Embryonic facial prominence (tissue), 1 donor: ENCODE measurements at regions not wholly inside any gene's neighbourhood (a gene's known extent, or its start where the extent isn't known, plus 50 kb on each side); places are given as distances from the start of the nearest gene placed in this dataset.
"Not testable (repeated sequence)": the region's sequence is repeated elsewhere in the genome, so short reads cannot be mapped to it uniquely, and the experiment has no call there.

Experiments used
- DNase-seq: peaks from one replicate; pipeline ENCODE4 v3.0.0-alpha.2; 2016; ENCODE audit errors: extremely low spot score

DNA sequence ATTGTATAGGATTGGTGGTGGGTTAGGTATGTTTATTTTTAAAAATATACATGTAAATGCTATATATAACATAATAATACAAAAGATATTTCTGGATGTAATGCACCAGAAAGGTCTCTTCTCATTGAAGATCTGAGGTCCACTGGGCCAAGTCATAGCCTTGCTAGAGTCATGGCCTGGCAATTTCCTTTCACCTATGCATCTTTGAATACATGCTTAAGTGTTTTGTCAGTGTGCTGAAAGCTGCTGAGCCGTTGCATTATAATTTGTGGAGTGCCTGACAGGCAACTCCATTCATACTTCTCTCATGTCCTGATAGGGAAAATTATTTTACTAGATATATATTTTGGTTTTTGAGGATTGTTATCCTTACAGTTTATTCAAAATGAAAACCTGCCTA, 410.2 kb upstream of the CT83 start:
- DNase-seq, result no peak

DNA sequence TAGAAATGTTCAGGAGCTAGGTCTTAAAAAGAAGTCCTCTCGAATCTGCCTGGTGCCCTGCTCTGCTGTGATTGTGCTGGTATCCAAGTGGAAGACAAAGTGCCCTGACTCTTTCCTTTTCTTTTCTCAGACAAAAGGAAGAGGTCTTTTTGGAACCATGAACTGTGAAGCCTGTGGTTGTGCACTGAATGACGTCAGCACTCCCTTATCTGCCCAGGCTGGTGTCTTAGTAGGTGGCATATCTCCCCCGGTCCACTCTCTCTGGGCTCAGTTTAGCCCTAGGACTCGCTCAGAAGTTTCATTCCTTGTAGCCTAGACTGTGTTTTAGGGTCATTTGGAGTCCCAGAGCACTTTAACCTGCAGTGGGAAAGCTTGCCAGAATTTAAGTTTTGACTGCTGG, 400.3 kb upstream of the CT83 start:
- DNase-seq, result no peak

DNA sequence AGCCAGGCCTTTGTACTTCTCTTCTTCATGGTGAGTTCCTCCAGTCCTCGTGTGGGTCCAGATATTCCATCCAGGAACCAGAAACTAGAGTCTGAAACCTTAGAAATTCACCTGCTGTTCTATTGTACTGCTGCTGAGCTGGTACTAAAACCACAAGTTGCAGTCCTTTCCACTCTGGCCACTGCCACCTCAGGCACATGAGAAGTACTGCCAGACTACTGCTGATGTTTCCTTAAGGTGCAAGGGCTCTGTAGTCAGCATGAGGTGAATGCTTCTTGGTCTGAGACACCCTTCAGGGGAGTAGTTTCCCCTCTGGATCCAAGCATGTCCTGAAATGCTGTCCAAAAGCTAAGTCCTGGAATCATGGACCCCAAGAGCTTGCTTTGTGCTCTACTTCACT, 399.6 kb upstream of the CT83 start:
- DNase-seq, result no peak

DNA sequence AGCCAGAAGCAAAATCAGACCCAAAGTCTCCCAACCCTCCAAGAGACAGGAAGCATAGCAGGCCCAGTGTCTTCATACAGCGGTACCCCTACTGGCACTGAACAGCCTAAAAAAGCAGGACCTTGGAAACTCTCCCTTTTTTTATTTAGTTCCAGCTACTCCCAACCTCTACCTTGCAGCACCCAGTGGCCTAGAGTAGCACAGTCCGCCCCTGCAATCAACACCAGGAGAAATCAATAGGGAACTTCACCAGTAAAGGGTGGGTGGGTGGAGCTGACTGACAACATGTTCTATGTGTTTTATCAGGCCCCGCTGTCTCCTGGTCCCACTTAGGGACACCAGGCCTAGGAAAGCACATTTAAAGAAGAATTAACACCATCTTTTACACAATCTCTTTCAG, 378.5 kb upstream of the CT83 start:
- no peak for DNase-seq

DNA sequence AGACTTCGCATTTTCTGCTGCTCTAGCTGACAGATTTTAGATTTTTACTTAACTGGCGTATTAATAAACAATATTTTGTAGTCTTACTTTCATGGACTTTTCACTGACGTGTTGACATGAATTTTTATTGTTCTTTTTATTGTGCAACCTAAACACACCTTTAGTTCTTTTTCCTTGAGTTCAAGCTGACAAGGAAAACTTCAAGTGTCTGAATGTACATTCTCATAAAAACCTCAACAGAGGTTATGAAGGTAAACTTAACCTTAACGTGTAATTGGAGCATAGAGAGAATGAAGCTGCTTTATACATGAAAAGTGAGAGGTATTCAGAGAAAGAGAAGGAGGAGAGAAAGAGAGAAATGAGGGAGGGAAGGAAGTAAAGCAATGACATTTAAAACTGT, 364.3 kb upstream of the CT83 start:
- DNase-seq, result no peak

DNA sequence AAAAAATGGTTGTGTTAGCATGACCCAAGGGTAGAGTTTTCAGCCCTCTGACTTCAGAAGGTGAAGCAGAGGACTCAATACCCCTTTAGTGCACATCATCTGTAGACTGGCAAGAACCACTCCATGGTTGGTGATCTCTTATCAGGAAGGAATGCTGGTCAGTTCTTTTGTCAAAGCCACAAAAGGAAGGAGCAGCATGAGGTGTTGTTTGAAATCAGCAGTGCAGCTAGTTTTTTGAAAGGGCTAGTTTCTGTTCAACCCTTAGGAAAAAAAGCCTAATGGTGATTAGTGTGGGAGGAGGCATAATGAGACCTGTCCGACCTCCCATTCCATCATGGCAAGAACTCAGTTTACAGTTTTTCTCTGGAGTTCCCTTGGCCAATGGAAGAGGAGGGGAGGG, 362.0 kb upstream of the CT83 start:
- DNase-seq, result no peak

DNA sequence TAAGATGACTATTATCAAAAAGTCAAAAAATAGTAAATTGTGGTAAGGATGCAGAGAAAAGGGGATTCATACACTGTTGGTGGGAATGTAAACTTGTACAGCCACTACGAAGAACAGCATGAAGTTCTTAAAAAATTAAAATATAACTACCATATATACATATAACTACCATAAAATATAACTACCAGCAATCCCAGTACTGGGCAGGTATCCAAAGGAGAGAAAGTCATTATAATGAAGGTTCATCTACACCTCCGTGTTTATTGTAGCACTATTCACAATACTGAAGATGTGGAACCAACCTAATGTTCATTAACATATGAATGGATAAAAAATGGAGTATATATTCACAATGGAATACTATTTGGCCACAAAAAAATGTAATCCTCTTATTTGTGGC, 360.9 kb upstream of the CT83 start:
- DNase-seq, result no peak

DNA sequence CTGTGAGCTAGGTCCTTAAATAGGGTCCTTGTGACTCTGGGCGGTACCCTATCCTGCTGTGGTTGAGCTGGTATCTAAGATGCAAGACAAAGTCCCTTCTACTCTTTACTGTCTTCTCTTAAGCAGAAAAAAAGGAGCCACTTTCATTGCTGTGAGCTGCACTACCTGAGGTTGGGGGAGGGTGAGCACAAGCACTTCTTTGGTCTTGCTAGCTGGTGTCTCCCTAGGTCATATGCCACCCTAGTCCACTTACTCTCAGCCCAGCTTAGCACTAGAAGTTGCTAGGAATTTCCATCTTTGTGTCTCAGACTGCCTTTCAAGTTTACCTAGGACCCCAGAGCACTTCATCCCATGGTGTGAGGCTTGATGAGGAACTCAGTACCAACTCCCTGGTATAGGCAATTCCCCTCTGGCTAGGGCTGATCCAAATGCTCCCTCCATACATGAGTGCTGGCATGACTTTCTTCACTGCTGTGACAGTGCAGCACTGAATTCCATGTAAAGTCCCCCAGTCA, 343.6 kb upstream of the CT83 start:
- DNase-seq, result no peak

DNA sequence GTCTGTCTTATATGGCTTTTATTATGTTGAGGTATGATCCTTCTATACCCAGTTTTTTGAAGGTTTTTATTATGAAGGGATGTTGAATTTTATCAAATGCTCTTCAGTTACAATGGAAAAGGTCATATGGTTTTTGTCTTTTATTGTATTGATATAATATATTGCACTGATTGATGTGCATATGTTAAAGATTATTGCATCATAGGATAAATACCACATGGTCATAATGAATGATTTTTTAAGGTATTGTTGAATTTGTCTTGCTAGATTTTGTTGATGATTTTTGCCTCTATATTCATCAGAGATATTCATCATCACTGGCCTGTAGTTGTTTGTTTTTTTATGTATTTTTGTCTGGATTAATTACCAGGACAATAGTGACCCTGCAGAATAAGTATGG, 339.2 kb upstream of the CT83 start:
- DNase-seq, result no peak

DNA sequence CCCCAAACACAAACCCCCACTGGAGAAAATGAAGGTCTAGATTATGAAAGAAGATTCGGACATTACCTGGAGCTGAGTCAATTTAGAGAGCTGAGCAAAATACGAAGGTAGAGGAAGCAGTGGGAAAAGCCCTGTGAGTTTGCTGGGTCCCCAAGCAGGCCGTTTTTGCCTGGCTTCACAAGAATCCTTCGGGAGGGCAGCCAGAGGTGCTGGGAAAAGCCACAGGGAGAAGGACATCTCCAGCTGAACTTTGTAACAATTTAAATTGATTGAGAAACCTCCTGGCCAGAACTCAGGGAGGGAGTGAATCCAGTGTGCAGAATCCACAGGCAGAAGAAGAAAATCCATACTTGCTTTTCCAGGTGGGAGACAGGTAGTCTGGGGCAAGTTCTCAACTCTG, 319.1 kb upstream of the CT83 start:
- no peak for DNase-seq

DNA sequence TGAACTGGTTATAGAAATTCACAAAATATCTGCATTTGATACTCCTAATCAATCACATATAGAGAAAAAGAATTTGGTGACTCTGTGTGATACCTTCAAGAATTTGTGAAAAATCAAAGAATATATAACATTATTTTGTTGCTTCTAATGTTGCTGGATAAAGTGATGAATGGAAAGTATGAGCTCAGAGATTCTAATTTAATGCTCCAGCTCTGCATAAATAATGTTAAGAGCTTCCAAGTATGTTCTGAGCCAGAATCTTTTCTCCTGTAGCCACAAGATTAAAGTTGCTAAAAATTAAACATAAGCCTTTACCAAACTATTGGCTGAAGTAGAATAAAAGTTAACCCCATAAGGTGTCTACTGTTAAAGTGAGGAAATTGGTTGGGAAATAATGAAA, 294.7 kb upstream of the CT83 start:
- no peak for DNase-seq

DNA sequence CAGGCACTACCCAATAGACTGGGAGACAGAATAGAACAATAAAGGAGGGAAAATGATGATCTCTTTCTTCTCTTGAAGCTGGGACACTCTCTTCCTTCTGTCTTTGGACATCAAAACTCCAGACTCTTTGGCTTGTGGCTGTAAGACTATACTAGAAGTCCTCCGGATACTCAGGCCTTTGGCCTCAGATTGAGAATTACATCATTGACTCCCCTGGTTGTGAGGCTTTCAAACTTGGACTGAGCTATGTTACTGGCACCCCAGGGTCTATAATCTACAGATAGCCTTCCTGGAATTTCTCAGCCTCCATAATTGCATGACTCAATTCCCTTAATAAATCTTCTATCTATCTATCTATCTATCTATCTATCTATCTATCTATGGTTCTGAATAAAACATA, 294.2 kb upstream of the CT83 start:
- DNase-seq, result no peak

DNA sequence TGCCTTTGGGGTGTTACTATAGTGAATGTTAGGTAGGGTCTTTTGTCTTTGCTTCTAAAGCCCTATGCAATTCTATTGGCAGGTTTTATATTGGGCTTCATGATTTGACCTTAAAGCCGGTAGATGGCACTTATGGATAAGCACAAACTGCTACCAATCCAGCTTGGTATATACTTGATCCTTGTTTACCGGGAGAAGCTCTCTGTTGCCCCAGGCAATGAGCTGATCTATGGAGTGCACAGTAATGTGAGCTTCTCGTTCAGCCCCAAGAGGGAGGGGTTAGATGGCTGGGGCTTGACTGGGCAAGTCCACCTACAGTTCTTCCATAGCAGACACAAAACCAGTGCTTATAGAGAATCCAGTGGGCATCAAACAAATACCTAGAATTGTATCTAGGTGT, 287.2 kb upstream of the CT83 start:
- no peak for DNase-seq

DNA sequence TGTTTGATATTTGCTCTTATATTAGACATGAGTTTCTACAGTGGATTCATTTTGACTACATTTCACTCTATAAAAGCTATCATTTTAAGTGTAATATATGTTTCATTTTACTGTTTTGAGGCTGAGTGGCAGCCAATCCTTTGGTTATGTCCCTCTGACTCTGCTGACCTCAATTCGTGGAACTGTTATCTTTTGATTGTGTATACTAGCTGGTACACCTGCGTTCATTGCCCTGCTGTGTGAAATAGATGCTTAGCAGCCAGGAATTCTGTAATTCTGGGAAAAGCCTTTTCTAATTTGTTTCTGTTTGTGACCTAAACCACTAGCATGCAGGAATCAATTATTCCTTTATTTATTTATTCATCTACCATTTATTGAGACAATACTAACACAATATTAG, 269.4 kb upstream of the CT83 start:
- no peak for DNase-seq

DNA sequence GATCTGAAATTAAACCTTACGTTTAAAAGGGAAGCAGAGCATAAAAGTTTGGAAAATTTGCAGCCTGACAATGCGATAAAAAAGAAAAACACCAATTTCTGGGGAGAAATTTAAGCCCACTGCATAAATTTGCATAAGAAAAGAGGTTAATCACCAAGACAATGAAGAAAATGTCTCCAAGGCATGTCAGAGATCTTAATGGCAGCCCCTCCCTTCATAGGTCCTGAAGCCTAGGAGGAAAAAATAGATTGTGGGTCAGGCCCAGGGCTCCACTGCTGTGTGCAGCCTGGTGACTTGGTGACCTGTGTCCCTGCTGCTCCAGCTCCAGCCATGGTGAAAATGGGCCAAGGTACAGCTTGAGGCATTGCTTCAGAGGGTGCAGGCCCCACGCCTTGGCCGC, 264.0 kb upstream of the CT83 start:
- no peak for DNase-seq

DNA sequence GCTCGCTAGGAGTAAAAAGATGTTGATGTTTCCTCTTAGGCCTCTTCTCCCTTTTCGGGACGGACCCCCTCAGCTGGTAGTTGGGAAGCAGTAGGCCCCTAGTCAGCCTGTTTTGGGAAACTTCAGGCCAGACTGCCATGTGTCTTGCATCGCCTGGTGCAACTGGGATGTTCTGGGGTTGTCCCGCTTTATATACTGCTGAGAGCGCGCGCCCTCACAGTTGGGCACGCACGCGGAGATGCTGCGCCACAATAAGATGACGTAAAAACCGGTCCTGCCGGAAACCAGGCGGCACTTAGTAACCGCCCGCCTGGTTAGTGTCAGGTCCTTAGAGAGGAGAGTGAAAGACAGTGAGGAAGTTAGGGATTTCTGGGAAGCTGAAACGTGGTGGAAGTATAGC, 231.3 kb upstream of the CT83 start:
- DNase-seq, result no peak

DNA sequence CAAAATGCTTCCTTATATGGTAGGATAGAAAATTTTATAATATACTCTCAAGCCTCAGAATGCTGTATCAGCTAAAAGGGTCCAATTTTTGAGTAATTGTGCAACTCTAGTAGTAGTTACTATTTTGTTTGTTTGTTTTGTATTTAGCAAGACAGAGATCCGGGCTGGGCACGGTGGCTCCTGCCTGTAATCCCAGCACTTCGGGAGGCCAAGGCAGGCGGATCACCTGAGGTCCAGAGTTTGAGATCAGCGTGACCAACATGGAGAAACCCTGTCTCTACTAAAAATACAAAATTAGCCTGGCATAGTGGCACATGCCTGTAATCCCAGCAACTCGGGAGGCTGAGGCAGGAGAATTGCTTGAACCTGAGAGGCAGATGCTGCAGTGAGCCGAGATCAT, 216.8 kb upstream of the CT83 start:
- not testable (repeated sequence) for DNase-seq

DNA sequence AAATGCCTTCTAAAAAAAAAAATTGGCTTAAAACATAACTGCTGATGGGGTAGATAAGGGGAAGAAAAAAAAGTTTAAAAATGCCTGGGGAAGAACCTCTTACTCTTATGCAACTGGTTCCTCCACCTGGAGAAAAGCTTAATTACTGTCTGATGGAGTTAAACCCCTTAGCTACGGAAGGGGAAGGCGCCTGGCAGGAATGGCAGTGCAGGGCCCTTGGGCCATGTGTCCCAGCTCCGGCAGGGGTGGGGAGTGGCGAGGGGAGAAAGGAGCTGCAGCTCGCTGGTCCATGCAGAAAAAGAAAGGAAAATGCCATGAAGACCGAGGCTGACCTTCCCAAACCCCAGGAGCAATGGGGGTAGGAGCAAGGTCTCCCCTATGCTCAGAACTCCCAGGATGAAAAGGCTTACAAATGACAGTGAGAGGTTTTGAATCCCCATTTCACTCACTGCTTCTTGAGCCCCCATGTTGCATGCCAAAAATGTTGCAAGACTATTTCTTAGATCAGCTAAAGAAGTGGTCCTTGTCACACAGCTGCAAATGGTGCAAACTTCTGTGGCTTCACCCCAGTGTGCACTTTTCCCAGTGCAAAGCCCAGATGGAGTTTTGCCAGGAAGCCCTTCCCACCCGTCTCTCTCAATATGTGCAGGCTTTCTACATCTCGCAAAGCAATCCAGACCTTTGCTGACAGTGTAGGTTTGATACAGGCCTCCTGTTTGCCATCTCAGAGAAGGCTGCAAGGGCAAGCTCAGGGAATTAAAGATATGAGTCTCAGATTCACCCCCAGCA, 204.8 kb upstream of the CT83 start:
- no peak for DNase-seq

DNA sequence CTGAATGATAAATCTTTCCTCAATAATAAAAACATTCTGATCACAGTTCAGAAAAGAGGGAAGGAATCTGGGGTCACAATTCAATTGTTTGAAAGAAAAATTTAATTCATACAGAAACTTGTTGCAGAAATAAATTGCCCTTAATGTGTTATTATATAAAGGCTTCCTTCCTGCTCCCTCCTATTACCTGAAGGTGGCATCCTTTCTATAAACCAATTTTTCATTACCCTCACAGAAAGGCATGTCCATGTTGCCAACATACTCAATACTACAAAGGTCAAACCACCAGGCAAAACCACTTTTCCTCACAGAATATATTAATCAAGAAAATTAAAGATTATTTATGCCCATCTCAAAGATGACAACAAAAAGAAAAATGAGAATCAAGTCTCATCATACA, 194.3 kb upstream of the CT83 start:
- DNase-seq, result no peak

DNA sequence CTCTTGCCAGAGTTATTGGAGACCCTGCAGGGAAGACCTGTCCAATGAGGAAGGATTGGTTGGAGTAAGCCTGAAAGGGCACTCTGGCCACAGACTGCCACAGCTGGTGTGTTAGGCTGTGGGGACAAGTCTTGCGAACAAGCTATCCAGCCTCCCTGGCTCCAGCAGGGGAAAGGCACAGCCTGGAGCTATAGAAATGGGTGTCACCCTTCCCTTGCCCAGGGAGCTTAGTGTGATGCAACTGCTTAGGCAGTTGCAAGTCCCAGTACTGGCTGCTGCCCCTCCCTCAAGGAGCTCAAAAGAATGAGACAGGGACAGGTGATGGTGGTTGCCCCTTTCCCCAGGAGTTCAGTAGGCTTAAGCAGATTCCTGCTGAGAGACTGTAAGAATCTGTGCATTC, 165.7 kb upstream of the CT83 start:
- no peak for DNase-seq

DNA sequence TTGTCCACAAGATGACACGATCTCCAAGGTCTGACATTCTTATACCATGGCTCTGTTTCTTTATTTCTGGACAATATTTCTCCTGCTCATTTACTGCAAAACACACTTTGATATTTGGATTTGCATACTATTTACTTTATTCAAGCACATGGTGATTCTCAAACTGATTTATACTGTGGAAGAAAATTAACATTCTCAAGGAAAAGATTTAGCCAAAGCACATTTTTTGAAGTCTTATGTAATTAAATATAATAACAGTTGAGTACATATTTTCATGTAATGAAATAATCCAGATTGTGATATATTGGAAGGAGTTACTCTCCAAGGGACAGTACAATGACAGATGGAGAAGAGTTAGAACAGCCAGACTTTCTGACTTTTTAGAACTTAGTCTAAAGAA, 155.8 kb upstream of the CT83 start:
- DNase-seq, result no peak

DNA sequence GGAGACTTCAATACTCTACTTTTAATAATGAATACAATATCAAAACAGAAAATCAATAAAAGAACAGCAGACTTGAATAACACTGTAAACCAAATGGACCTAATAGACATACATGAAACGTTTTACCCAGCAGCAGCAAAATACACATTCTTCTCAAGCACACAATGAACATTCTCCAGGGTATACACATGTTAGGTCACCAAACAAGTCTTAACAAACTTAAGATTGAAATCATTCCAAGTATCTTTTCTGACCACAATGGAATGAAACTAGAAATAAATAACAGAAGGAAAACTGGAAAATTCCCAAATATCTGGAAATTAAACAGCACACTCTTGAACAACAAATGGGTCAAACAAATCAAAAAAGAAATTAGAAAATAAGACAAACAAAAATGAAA, 145.0 kb upstream of the CT83 start:
- no peak for DNase-seq

DNA sequence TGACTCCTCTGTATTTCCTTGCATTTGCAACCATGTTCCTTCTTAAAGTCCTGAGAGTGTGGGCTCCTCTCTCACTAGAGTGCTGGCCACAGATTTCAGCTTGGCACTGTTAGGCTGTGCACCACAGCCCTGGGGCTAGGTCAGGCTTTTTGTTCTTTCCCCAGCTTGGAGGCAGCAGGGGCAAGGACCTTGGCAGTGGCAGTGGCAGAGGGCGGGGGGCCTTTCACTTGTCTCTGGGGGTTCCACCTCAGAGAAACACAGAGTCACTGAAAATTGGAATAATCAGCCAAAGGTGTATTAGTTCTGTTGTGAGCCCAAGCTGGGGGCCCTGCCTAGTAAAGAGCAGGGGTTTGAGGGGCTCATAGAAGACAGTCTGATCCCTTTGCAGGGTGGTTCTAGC, 142.8 kb upstream of the CT83 start:
- no peak for DNase-seq

DNA sequence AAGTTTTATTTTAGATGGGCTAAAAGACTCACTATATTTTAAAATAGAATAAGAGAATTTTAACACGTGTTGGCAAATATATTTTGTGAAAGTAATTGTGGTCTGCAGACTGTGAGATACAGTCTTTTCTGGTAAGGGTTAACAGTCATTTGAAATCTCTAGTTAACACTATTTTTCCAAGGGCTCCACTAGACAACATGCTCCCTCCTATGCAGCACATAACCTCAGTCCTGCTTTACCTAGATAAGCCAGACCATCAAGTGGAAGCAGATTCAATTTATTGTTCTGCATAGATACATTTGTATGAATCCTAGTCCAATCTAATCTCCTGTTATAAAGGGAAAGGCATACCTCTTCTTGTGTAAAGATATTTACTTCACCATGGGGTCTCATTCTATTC, 133.2 kb upstream of the CT83 start:
- no peak for DNase-seq
